C4-2B (cell line): ENCODE measurements at regions not wholly inside any gene's neighbourhood (a gene's known extent, or its start where the extent isn't known, plus 50 kb on each side); places are given as distances from the start of the nearest gene placed in this dataset.

Experiments
- CTCF ChIP-seq: fragments of 450-650 bp; conservative IDR thresholded peaks from 2 replicates; pipeline ENCODE4 v1.5.1; 2017; ENCODE audit warnings: mild to moderate bottlenecking
- ZFX ChIP-seq: fragments of 450-650 bp; IDR thresholded peaks from 2 replicates; pipeline ENCODE4 v1.6.1; 2017

DNA sequence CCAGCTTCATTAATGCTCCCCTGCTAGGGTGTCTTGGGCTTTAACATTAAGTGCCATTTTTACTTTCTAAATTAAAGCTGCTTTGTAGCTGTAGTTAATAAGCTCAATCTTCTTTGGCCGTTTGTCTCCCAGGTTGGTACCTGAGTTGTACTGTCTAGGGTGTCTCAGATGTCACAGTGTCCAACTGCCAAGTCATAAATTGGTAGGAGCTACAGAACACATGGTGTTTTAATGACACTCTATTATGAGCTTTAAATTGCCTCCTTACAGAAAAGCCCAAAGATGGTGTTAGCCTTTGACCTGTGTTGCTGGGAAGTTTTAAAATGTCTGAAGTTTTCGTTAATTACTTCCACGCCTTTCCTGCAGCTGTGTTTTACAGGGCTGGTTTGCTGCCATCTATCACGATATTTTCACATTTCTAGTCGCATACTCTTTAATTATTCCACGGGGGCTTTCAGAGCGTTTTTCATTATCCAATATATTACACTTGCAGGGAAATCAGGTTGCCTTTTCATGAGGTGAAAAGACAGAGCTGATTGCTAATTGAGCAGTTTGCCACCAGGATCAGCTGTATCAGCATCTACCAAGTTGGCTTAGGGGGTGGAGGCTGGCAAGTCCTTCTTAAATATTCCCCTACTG is 247.8 kb upstream of the PLPP4 start:
- TF ChIP-seq CTCF (no peak), ZFX (no peak)
